Hematopoietic multipotent progenitor cell treated with erythropoietin and hydrocortisone succinate and interleukin-3 and kit ligand, for 17 days (in vitro differentiated cells): ENCODE measurements at regions not wholly inside any gene's neighbourhood (a gene's known extent, or its start where the extent isn't known, plus 50 kb on each side); places are given as distances from the start of the nearest gene placed in this dataset.

Experiments used
- DNase-seq: peaks from one replicate; pipeline ENCODE4 v3.0.0-alpha.2; 2015; ENCODE audit warnings: low spot score

DNA sequence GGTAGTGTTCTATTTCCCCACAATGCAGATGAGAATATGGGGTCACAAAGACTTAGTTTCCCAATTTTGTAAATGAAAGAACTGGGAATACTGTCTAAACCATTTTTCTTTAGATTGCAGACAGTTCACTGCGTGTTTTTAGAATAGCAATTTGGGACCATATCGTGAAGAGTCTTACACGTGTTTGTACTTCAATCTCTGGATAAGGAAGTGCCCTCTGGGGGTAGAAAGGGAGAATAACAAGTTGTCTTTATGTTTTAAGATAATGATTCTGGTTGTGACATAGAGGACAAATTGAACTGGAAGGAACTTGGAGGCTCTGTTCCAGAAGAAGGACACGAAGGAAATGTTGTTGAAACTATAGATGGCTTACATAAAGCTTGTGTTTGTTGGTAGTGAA lies 457.7 kb downstream of the CBLN2 start:
- no peak for DNase-seq

GRCh38 chr18:72075040-72075439 lies 469.1 kb downstream of the CBLN2 start:
- DNase-seq, result no peak

DNA sequence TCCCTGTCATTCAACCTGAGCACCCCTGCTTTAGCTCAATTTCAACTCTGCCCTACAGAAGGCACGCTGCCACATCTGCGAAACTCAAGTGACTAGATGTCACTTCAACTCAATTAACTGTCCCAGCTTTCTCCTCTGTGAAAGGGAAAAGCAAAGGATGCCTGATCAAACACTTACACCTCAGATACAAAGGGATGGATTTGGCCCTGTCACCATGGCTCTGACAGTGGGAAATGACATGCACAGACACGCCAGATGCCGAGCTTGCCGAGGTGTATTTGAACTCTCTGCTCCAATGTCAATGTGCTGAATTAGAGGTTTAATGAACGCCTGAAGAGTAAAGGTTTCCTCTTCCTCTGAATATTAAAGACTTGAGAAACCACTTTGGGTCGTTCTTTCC lies 481.1 kb downstream of the CBLN2 start:
- DNase-seq, result no peak

GRCh38 chr18:72058851-72059250 lies 485.3 kb downstream of the CBLN2 start:
- no peak for DNase-seq

GRCh38 chr18:72056171-72056570 lies 488.0 kb downstream of the CBLN2 start:
- no peak for DNase-seq

- DNase-seq, result no peak
These were observed 502.7 kb downstream of the CBLN2 start for GRCh38 chr18:72041313-72042032.

DNA sequence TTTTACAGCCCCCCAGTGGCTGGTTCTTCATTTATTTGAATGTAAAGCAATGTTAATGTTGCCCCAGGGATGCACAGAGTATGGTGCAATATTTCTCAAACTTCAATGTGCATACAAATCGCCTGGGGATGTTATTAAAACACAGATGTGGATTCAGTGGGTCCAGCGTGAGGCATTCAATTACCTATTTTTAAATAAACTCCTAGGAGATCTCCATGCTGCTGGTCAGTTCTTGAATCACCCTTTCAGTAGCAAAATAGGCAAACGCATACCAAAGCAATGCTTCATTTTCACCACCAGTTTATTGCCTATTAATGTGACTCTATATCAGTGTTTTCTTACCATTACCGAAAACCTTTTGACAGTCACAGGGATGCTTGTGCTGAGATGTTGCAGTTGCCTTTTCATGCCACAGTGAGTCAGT lies 530.7 kb downstream of the CBLN2 start:
- DNase-seq, result no peak

- DNase-seq, result no peak
These were observed 545.5 kb downstream of the CBLN2 start for GRCh38 chr18:71998547-71999097.

DNA sequence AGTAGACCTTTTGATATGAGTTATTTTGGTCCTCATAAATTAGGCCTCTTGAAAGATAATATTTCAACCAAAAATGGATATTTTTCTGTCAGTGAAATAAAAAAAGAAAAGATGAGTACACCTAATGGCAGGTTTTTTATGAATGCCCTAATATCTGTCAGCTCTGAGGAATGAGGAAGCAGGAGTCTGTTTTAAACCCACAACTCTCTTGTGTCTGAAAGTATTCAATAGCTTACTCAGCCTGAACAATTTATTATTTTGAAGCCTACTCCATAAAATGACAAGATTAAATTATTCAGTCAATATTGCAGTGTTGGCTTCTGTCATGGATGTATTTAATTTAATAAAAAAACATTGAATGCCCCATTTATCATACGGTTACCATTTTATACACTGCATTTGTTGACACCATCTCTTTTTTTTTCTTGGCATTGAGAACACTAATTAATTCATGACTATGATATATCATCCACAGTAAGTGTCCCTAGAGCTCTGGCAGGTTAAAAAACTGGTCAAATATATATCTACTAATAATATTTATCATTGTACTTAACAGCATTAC lies 548.2 kb downstream of the CBLN2 start:
- DNase-seq, result no peak

GRCh38 chr18:71994273-71994672 lies 549.9 kb downstream of the CBLN2 start:
- DNase-seq, result no peak

GRCh38 chr18:71989616-71990015 lies 554.5 kb downstream of the CBLN2 start:
- no peak for DNase-seq

DNA sequence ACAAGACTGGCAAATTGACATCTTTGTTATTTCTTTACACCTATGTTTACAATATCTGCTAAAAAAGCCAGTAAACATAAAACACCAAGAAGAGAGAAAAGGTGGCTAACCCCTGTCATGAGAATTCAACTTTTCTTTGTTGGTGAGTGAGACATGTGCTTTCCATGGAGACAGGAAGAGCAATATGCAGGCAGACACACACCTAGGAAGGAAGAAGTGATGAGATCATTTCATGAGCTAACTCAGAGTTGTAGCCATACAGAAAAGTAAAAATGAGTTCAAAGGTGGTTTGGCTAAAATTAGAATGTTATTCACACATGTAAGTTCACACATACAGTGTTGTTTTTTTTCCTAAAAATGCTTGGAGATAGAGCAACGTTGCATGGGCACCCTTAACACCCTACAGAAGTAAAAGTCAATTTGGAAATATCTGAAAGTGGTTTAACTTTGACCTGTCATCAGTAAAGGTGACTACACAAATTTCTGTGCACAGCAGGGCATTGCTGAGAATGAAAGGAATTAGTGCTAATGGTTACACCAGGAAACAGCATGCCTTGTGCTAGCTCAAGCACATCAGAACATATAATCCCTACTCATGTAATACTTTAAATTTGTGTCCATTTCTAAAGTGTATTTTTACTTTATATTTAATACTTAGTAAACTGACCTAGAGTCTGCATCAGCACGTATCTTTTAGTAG lies 557.6 kb downstream of the CBLN2 start:
- no peak for DNase-seq

DNA sequence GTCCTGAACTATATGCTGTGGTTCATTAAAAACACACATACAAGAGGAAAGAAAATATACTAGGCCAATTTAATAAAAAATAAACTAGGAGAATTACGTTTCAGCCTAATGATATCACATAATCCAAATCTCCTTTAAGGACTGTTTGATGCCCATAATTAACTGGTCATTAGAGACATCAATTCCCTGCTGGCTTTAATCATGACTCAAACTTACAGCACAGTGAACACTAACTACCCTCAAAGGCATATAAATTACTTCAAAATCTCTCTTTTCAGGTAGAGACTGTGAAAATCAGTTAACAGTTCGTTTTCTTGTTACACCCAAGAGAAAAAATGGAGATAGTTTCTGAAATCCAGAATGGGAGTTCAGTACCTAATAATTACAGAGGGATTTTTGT lies 567.4 kb downstream of the CBLN2 start:
- no peak for DNase-seq

- DNase-seq, result no peak
These were observed 577.4 kb downstream of the CBLN2 start for GRCh38 chr18:71966791-71967190.

GRCh38 chr18:71958605-71959004 lies 585.5 kb downstream of the CBLN2 start:
- no peak for DNase-seq

- no peak for DNase-seq
These were observed 593.1 kb downstream of the CBLN2 start for GRCh38 chr18:71951001-71951400.

DNA sequence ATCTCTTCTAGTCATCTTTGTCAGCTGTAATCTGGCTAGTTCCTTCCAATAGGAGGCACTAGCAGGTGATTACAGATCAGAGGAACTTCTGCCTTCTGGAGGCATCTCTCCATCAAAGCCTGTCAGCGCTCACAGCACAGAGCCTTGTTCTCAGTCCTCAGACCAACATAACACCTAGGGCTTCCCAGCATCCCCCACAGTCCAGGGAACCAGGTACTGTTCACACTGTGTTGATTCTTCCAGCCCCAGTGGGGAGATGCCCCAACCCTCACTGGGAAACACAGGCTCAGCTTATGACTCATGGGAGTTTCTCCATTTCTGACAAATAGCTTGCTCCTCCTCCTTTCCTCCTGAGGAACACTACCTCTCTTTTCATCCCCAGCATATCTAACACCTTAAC lies 601.7 kb downstream of the CBLN2 start:
- DNase-seq, result no peak

GRCh38 chr18:71939483-71939882 lies 604.7 kb downstream of the CBLN2 start:
- no peak for DNase-seq

GRCh38 chr18:71936744-71937143 lies 607.4 kb downstream of the CBLN2 start:
- no peak for DNase-seq

DNA sequence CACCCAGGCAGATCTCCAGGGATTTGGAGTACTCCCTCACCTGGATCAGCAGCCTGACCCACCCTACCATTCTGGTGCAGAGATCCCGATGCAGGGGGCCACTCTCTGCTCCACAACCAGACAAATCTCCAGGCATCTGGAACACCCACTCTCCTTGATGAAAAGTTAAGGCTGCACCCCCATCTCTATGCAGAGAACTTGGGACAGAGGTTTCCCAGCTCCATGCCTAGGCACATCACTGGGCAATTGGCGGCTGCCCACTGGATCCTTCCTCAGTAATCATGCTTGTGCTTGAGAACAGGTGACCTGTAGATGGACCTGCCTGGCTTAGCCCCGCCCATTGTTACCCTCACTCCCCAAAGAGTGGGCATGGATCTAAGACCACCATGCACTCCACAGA lies 624.9 kb downstream of the CBLN2 start:
- DNase-seq, result no peak

DNA sequence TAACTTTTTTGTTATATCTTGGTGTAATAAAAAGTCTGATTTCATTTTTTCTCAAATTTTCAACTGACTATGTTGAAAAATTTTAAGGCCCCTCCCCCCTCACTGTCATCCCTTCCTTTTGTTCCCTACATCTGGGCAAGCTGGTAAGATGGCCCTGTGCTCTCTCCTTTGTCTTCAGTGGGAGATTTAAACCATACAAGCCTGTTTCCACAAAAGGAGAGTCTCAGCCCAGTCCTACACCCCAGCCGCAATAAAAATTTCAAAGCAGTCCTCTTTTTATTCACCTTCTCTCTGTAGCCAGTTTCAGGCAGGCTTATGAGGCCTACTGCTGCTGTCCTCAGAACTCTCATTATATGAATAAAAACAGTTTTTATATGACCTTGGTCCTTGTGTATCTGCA lies 630.5 kb downstream of the CBLN2 start:
- DNase-seq, result no peak

DNA sequence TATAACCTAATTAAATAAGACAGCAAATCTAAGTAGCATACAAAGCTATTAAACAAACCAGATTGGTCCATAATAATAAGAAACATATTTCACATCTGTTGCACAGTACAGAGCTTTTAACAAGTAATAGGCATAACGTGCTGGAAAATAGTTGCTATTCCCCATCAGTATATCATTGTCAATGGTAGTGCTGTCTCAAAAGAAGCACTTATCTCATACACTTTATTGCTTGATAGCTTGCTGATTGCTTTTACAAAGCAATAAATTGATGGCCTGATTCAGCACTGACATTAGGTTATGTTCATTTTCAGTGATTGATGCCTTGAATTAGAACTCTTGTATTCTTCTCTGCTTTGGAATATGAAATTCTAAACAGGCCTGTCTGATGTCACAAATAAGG lies 641.7 kb downstream of the CBLN2 start:
- no peak for DNase-seq
